B cell (primary cell): ENCODE measurements at regions not wholly inside any gene's neighbourhood (a gene's known extent, or its start where the extent isn't known, plus 50 kb on each side); places are given as distances from the start of the nearest gene placed in this dataset.

Experiments used
- ATAC-seq: fragments of 200-7000 bp; cut with Tn5 transposase; one replicate; pipeline ENCODE4 v1.10.0; 2021; ENCODE audit warnings: low read depth, mild to moderate bottlenecking, moderate number of reproducible peaks, moderate library complexity
- CTCF ChIA-PET: fragments of 350-600 bp; sonication (Branson Sonifier 250); formaldehyde crosslinking; loops from one replicate; lab custom pipeline; 2021; ENCODE audit warnings: antibody characterized with exemption, inconsistent platforms; lab: Charles Lee
- POLR2A ChIA-PET: fragments of 350-600 bp; sonication (Branson Sonifier 250); formaldehyde crosslinking; loops from one replicate; lab custom pipeline; 2021; ENCODE audit warnings: antibody characterized with exemption; lab: Charles Lee
- DNase-seq: peaks from one replicate; pipeline ENCODE4 v3.0.0; 2013
- H2AFZ ChIP-seq: 2 replicates; pipeline ENCODE4 v1.6.1; 2012; ENCODE audit warnings: mild to moderate bottlenecking, low read depth, low read length; ENCODE audit not compliant: insufficient read depth, poor library complexity, severe bottlenecking
- H3K27ac ChIP-seq, 2 donors: 1 replicate in 1 of 2; 2 replicates in 1 of 2; pipeline ENCODE4 v1.5.1; 2012 to 2013; ENCODE audit warnings: low read length in 2 of 2, mild to moderate bottlenecking in 2 of 2, moderate library complexity in 1 of 2
- H3K27me3 ChIP-seq, 4 experiments: fragments of 200-600 bp in 1 of 4; sonication (generic) in 1 of 4; replicated peaks in 1 of 4; 1 replicate in 2 of 4; 2 replicates in 2 of 4; pipeline versions ENCODE4 v1.6.1 to v1.7.0; 2013 to 2016; ENCODE audit warnings: low read length in 3 of 4, mild to moderate bottlenecking in 2 of 4, mixed read lengths in 1 of 4, moderate library complexity in 1 of 4; ENCODE audit not compliant: insufficient read depth in 4 of 4, control insufficient read depth in 3 of 4; ENCODE audit errors: control extremely low read depth in 1 of 4
- H3K36me3 ChIP-seq, 2 experiments: replicated peaks in 1 of 2; 1 replicate in 1 of 2; 2 replicates in 1 of 2; pipeline versions ENCODE4 v1.6.1 to v1.7.1; 2013; ENCODE audit warnings: low read length in 1 of 2; ENCODE audit not compliant: insufficient read depth in 2 of 2, control insufficient read depth in 1 of 2; ENCODE audit errors: control extremely low read depth in 1 of 2, extremely low read depth in 1 of 2
- H3K4me1 ChIP-seq, 2 donors: fragments of 200-600 bp in 1 of 2; sonication (generic) in 1 of 2; 1 replicate in 1 of 2; 2 replicates in 1 of 2; pipeline versions ENCODE4 v1.5.1 to v1.6.1; 2013 to 2017; ENCODE audit warnings: low read length in 2 of 2; ENCODE audit not compliant: control insufficient read depth in 2 of 2, insufficient read depth in 2 of 2
- H3K4me2 ChIP-seq: replicated peaks from 2 replicates; pipeline ENCODE3; 2012; ENCODE audit warnings: mild to moderate bottlenecking, low read depth, low read length; ENCODE audit not compliant: poor library complexity, severe bottlenecking
- H3K4me3 ChIP-seq, 5 experiments: fragments of 200-600 bp in 1 of 5; sonication (generic) in 1 of 5; 1 replicate in 3 of 5; 2 replicates in 2 of 5; pipeline versions ENCODE4 v1.5.1 to v1.7.0; 2011 to 2016; ENCODE audit warnings: low read length in 4 of 5, mild to moderate bottlenecking in 4 of 5, low read depth in 2 of 5, control low read depth in 1 of 5, moderate library complexity in 1 of 5; ENCODE audit not compliant: insufficient read depth in 1 of 5; ENCODE audit errors: control extremely low read depth in 1 of 5, extremely low read depth in 1 of 5
- H3K79me2 ChIP-seq: fragments of 200-600 bp; sonication (generic); one replicate; pipeline ENCODE4 v1.6.0; 2016; ENCODE audit warnings: low read length; ENCODE audit not compliant: control insufficient read depth, insufficient read depth
- H3K9ac ChIP-seq: fragments of 200-600 bp; sonication (generic); 2 replicates; pipeline ENCODE4 v1.6.1; 2017; ENCODE audit warnings: mild to moderate bottlenecking, low read length, moderate library complexity
- H3K9me3 ChIP-seq, 3 donors: one replicate each; pipeline versions ENCODE4 v1.6.1 to v1.7.1; 2013; ENCODE audit warnings: low read length in 2 of 3; ENCODE audit not compliant: control insufficient read depth in 2 of 3, insufficient read depth in 1 of 3; ENCODE audit errors: control extremely low read depth in 1 of 3
- H4K20me1 ChIP-seq: 2 replicates; pipeline ENCODE4 v1.6.0; 2012; ENCODE audit warnings: mild to moderate bottlenecking, low read length; ENCODE audit not compliant: insufficient read depth, control insufficient read depth, poor library complexity, severe bottlenecking
- H3K27ac Mint-ChIP-seq: one replicate; pipeline ENCODE4 v1.8.0; 2021; ENCODE audit warnings: mixed read lengths
- H3K27me3 Mint-ChIP-seq: one replicate; pipeline ENCODE4 v1.8.0; 2021; ENCODE audit warnings: mixed read lengths
- H3K4me1 Mint-ChIP-seq: one replicate; pipeline ENCODE4 v1.8.0; 2021; ENCODE audit warnings: mixed read lengths
- H3K4me3 Mint-ChIP-seq: one replicate; pipeline ENCODE4 v1.8.0; 2021; ENCODE audit warnings: mixed read lengths
- H3K9me3 Mint-ChIP-seq: one replicate; pipeline ENCODE4 v1.8.0; 2022; ENCODE audit warnings: mixed read lengths; ENCODE audit not compliant: insufficient read depth
- CTCF ChIP-seq: fragments of 200-600 bp; IDR thresholded peaks from one replicate; pipeline ENCODE4 v1.8.0; 2022; ENCODE audit warnings: antibody characterized with exemption, mild to moderate bottlenecking
- EZH2 ChIP-seq: IDR thresholded peaks from 2 replicates; pipeline ENCODE4 v1.6.1; 2012; ENCODE audit warnings: borderline replicate concordance, low read depth, mild to moderate bottlenecking, moderate library complexity, low read length; ENCODE audit not compliant: insufficient read depth, poor library complexity, severe bottlenecking
- WGBS: methylation state at CpG from one replicate; pipeline ENCODE4 v1.1.5; 2013; ENCODE audit warnings: missing lambda C conversion rate; ENCODE audit not compliant: insufficient coverage; 5-methylcytosine and 5-hydroxymethylcytosine counted together
- intact Hi-C: fragments of 100-400 bp; cut with micrococcal nuclease; formaldehyde crosslinking; loops from one replicate; pipeline ENCODE4 v1.10.0; 2022

- ATAC-seq (no peak), DNase-seq (no peak)
- no peaks in the 10 kb centered on the region for H4K20me1 ChIP-seq
- Mint-ChIP-seq H3K4me3 (no peak overlapping the region), H3K4me1 (peaks cover 6% of the 10 kb centered on the region), H3K27me3 (peaks cover 4% of the 10 kb centered on the region), H3K27ac (no peak overlapping the region), H3K9me3 (no peaks in the 10 kb centered on the region)
- H3K27ac ChIP-seq = no peak overlapping the region
- H3K79me2 ChIP-seq = no peaks in the 10 kb centered on the region
- TF ChIP-seq EZH2 (no peak), CTCF (no peak)
- intact Hi-C loops = no loop called here
- H3K27me3 ChIP-seq = no peaks in the 10 kb centered on the region
- H3K4me1 ChIP-seq = no peaks in the 10 kb centered on the region
- no peak overlapping the region for H3K9ac ChIP-seq
- H3K4me2 ChIP-seq = no peak overlapping the region
- H3K36me3 ChIP-seq = no peaks in the 10 kb centered on the region
- ChIA-PET POLR2A (no interaction called here), CTCF (no interaction called here)
- H3K9me3 ChIP-seq = peaks cover 0 to 6% (median 0%) of the 10 kb centered on the region in 3 donors
- H3K4me3 ChIP-seq = no peak overlapping the region
- whole genome bisulfite sequencing = no CpG with 5 or more reads among the region's 2 CpGs
- no peak overlapping the region for H2AFZ ChIP-seq
Measured at GRCh38 chr3:189474944-189475343, 156.2 kb upstream of the TP63 start.

GRCh38 chr3:189477614-189478013, 153.6 kb upstream of the TP63 start:
- POLR2A ChIA-PET = no interaction called here
- H3K4me3 Mint-ChIP-seq = no peak overlapping the region
- Histone ChIP-seq H3K4me1 (no peaks in the 10 kb centered on the region), H2AFZ (no peak overlapping the region), H4K20me1 (no peaks in the 10 kb centered on the region), H3K9me3 (peaks cover 0 to 6% (median 0%) of the 10 kb centered on the region in 3 donors), H3K9ac (no peak overlapping the region), H3K4me3 (no peak overlapping the region), H3K27me3 (no peaks in the 10 kb centered on the region), H3K36me3 (no peaks in the 10 kb centered on the region), H3K27ac (no peak overlapping the region), H3K79me2 (no peaks in the 10 kb centered on the region), H3K4me2 (no peak overlapping the region)
- intact Hi-C loops = no loop called here
- peaks cover 4% of the 10 kb centered on the region for H3K27me3 Mint-ChIP-seq
- H3K4me1 Mint-ChIP-seq = no peaks in the 10 kb centered on the region
- 96% methylated on average over 4 of the region's 5 CpGs for WGBS
- CTCF ChIA-PET = no interaction called here
- no peaks in the 10 kb centered on the region for H3K9me3 Mint-ChIP-seq
- no peak for DNase-seq
- no peak overlapping the region for H3K27ac Mint-ChIP-seq
- TF ChIP-seq EZH2 (no peak), CTCF (no peak)
- no peak for ATAC-seq
